Naive B cell (primary cell): ENCODE measurements at regions not wholly inside any gene's neighbourhood (a gene's known extent, or its start where the extent isn't known, plus 50 kb on each side); places are given as distances from the start of the nearest gene placed in this dataset.

Source experiments
- ATAC-seq, 2 donors: fragments of 150-1000 bp; cut with Tn5 transposase; 2 replicates each; pipeline ENCODE4 v1.10.0; 2021; ENCODE audit warnings: low read depth in 2 of 2, mild to moderate bottlenecking in 2 of 2, moderate library complexity in 2 of 2
- DNase-seq: peaks from one replicate; pipeline ENCODE4 v3.0.0; 2022
- H3K27ac Mint-ChIP-seq, 6 donors: one replicate each; pipeline ENCODE4 v1.8.0; 2020 to 2022; ENCODE audit warnings: mild to moderate bottlenecking in 6 of 6, mixed read lengths in 6 of 6, moderate library complexity in 5 of 6, inconsistent platforms in 2 of 6
- H3K27me3 Mint-ChIP-seq, 3 donors: one replicate each; pipeline ENCODE4 v1.8.0; 2021 to 2022; ENCODE audit warnings: mixed read lengths in 3 of 3, mild to moderate bottlenecking in 1 of 3
- H3K36me3 Mint-ChIP-seq, 2 donors: one replicate each; pipeline ENCODE4 v1.8.0; 2020 to 2022; ENCODE audit warnings: mixed read lengths in 2 of 2, inconsistent platforms in 1 of 2, mild to moderate bottlenecking in 1 of 2
- H3K4me1 Mint-ChIP-seq, 3 donors: one replicate each; pipeline ENCODE4 v1.8.0; 2020 to 2022; ENCODE audit warnings: mixed read lengths in 3 of 3, inconsistent platforms in 1 of 3, mild to moderate bottlenecking in 1 of 3, moderate library complexity in 1 of 3
- H3K4me3 Mint-ChIP-seq, 8 donors: one replicate each; pipeline ENCODE4 v1.8.0; 2020 to 2022; ENCODE audit warnings: mild to moderate bottlenecking in 8 of 8, mixed read lengths in 8 of 8, moderate library complexity in 8 of 8, inconsistent platforms in 2 of 8
- H3K9me3 Mint-ChIP-seq, 7 donors: one replicate each; pipeline ENCODE4 v1.8.0; 2020 to 2022; ENCODE audit warnings: mixed read lengths in 7 of 7, mild to moderate bottlenecking in 5 of 7, inconsistent platforms in 2 of 7, moderate library complexity in 1 of 7

DNA sequence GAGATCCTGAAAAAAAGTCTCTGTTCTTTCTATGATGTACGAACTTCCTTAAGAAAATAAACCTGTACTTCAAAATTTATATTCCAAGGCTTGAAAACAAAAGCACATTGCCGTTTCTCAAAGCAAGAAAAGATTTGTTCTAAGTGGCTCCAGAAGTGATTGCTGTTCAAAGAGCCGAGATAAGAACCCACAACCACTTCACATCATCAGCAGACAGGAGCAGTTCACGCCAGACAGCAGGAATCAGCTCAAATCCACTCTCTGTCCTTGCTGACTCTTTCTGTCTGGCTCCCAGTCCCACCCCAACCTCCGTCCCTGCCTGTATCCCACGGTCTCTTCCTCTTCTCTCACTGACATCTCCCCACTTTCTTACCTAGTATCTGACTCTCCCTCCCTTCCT lies 85.0 kb upstream of the MYOCD start:
- no peak overlapping the region for H3K27ac Mint-ChIP-seq
- no peaks in the 10 kb centered on the region for H3K4me1 Mint-ChIP-seq
- no peaks in the 10 kb centered on the region for H3K36me3 Mint-ChIP-seq
- H3K9me3 Mint-ChIP-seq: peaks cover 0 to 7% (median 3%) of the 10 kb centered on the region in 7 donors
- no peak overlapping the region for H3K4me3 Mint-ChIP-seq
- peaks cover 0 to 9% (median 4%) of the 10 kb centered on the region in 3 donors for H3K27me3 Mint-ChIP-seq
- no peak for DNase-seq
- ATAC-seq: no peak

DNA sequence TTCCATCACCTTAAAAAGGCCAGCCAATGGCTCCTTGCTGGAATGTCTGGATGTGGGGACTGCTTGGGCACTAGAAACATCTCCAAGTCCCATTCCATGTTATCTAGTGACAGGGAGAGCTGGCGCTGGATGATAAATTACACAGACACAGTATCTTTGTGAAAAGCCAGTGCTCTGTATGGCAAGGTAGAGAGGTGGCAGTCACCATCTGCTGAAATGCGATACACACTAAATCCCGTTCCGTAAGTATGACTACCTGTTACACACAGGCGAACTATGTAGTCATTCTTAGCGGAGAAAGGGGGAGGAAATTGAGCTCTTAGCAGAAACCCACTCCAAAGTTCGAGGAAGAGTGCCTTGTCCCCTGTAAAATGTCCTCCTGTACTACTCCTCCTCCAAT lies 81.0 kb upstream of the MYOCD start:
- Mint-ChIP-seq H3K36me3 (no peaks in the 10 kb centered on the region), H3K9me3 (peaks cover 0 to 19% (median 5%) of the 10 kb centered on the region in 7 donors), H3K4me3 (no peak overlapping the region), H3K4me1 (no peaks in the 10 kb centered on the region), H3K27me3 (peaks cover 0 to 9% (median 0%) of the 10 kb centered on the region in 3 donors), H3K27ac (no peak overlapping the region)
- ATAC-seq (no peak), DNase-seq (no peak)

DNA sequence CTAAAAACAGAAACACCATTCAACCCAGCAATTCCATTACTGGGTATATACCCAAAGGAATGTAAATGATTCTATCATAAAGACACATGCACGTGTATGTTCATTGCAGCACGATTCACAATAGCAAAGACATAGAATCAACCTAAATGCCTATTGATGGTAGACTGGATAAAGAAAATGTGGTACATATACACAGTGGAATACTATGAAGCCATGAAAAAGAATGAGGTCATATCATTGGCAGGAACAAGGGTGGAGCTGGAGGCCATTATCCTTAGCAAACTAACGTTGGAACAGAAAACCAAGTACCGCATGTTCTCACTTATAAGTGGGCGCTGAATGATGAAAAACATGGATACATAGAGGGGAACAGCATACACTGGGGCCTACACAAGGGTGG lies 77.2 kb upstream of the MYOCD start:
- ATAC-seq (no peak), DNase-seq (no peak)
- no peaks in the 10 kb centered on the region for H3K36me3 Mint-ChIP-seq
- no peaks in the 10 kb centered on the region for H3K27me3 Mint-ChIP-seq
- no peak overlapping the region for H3K27ac Mint-ChIP-seq
- H3K9me3 Mint-ChIP-seq: peaks cover 0 to 14% (median 2%) of the 10 kb centered on the region in 7 donors
- H3K4me3 Mint-ChIP-seq: no peak overlapping the region
- no peaks in the 10 kb centered on the region for H3K4me1 Mint-ChIP-seq

DNA sequence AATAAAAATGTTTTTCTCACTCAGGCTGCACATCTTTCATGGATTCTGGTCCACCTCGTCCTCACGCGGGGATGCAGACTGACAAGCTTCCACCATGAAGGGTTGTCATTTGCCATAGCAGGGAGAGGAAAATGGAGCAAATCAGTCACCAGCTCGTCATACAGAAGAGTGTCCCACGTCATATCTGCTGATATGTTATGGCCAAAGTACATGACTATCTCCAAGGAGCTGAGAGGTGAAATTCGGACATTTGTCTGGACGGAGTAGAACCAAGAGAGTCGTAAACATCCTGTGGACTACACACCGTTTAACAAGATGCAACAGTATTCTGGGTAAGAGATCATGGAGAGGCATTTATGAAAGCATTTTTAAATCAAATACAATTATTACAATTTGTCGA lies 75.3 kb upstream of the MYOCD start:
- ATAC-seq (no peak), DNase-seq (no peak)
- no peak overlapping the region for H3K27ac Mint-ChIP-seq
- H3K36me3 Mint-ChIP-seq: no peaks in the 10 kb centered on the region
- peaks cover 0 to 20% (median 2%) of the 10 kb centered on the region in 7 donors for H3K9me3 Mint-ChIP-seq
- H3K4me1 Mint-ChIP-seq: no peaks in the 10 kb centered on the region
- no peaks in the 10 kb centered on the region for H3K27me3 Mint-ChIP-seq
- no peak overlapping the region for H3K4me3 Mint-ChIP-seq

DNA sequence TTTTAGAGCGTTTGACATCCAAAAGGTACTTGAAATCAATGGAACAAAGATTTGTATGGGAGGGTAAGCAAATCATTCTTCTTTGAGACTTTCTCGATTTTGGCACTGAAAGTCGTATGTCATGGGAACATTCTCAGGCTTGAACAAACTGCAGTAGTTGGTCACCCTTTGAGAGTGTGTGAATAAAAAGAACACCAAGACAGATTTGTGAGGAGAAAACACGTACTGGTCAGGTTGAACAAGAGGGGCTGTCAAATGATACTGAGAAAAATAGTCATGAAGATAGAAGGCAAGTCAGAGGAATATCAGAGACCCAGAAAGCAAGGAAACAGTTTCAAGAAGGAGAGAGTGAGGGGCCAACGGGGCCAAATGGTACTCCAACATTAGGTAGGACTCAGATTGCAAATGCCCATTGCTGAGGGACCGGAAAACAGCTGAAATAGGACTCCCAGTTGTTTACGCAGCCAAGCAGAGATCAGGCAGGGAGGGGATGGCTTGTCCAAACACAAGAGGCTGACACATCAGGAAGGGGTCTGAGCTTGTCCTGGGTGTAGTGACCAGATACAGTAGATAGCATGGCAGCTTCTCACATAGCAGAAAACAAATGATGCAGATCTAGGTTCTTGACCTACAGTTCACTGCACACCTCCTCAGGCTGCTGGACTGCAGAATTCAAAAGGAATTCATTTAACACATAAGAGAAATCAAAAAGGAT lies 74.5 kb upstream of the MYOCD start:
- DNase-seq: no peak
- no peak overlapping the region for H3K27ac Mint-ChIP-seq
- no peak for ATAC-seq
- peaks cover 0 to 19% (median 2%) of the 10 kb centered on the region in 7 donors for H3K9me3 Mint-ChIP-seq
- no peaks in the 10 kb centered on the region for H3K36me3 Mint-ChIP-seq
- H3K4me1 Mint-ChIP-seq: no peaks in the 10 kb centered on the region
- H3K27me3 Mint-ChIP-seq: no peaks in the 10 kb centered on the region
- H3K4me3 Mint-ChIP-seq: no peak overlapping the region

DNA sequence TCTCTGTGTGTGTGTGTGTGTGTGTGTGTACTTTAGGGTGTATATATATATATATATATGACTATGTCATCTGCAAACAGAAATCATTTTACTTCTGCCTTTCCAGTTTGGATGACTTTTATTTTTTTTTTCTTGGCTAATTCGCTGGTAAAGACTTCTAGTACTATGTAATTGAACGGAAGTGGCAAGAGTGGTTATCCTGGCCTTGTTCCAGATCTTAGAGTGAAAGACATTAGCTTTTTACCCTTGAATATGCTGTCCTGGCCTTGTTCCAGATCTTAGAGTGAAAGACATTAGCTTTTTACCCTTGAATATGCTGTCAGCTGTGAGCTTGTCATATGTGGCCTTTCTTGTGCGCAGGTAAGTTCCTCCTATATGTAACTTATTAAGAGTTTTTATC lies 72.7 kb upstream of the MYOCD start:
- Mint-ChIP-seq H3K36me3 (no peaks in the 10 kb centered on the region), H3K27ac (no peak overlapping the region), H3K4me1 (no peaks in the 10 kb centered on the region), H3K9me3 (peaks cover 0 to 16% (median 2%) of the 10 kb centered on the region in 7 donors), H3K27me3 (no peaks in the 10 kb centered on the region), H3K4me3 (no peak overlapping the region)
- no peak for DNase-seq
- ATAC-seq: no peak

DNA sequence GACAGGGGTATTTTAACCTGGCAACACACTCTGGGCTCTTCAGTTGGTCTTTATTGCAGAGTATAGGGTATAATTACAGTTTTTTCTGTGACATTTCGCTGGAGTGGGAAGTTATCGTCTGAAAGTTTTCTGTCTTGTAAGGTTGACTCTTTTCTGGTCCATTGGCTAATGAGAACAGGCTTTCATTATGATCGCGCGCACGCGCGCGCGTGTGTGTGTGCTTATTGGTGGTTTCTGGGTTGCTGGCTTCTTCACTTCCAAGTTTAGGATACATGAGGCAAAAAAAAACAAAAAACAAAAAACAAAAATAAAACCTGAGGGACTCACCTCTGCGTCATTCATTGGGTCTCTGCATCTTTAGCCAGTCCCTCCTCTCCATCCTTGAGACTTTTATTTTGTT lies 68.7 kb upstream of the MYOCD start:
- Mint-ChIP-seq H3K4me3 (no peak overlapping the region), H3K4me1 (no peaks in the 10 kb centered on the region), H3K27me3 (no peaks in the 10 kb centered on the region), H3K27ac (no peak overlapping the region), H3K9me3 (peaks cover 0 to 9% (median 0%) of the 10 kb centered on the region in 7 donors), H3K36me3 (no peaks in the 10 kb centered on the region)
- DNase-seq: no peak
- no peak for ATAC-seq

DNA sequence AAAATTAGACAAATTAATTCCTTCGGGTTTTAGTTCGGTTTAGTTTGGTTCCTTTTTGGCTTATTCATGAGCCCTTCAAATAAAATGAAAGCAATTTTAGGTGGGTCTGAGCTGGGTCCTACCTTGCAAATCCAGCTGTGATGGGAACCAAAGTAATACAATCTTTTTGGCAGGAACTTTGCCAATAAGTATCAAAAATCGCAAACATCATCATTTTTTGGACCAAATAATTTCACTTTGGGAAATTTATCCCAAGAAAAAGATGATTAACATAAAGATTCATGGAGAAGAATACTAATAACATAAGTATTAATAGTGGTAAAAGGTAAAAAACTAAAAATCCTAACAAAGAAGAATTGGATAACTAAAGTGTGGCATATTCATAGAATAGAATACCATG lies 67.8 kb upstream of the MYOCD start:
- H3K9me3 Mint-ChIP-seq: peaks cover 0 to 9% (median 0%) of the 10 kb centered on the region in 7 donors
- no peak overlapping the region for H3K4me3 Mint-ChIP-seq
- H3K27me3 Mint-ChIP-seq: no peaks in the 10 kb centered on the region
- DNase-seq (no peak), ATAC-seq (no peak)
- H3K4me1 Mint-ChIP-seq: no peaks in the 10 kb centered on the region
- no peak overlapping the region for H3K27ac Mint-ChIP-seq
- H3K36me3 Mint-ChIP-seq: no peaks in the 10 kb centered on the region

DNA sequence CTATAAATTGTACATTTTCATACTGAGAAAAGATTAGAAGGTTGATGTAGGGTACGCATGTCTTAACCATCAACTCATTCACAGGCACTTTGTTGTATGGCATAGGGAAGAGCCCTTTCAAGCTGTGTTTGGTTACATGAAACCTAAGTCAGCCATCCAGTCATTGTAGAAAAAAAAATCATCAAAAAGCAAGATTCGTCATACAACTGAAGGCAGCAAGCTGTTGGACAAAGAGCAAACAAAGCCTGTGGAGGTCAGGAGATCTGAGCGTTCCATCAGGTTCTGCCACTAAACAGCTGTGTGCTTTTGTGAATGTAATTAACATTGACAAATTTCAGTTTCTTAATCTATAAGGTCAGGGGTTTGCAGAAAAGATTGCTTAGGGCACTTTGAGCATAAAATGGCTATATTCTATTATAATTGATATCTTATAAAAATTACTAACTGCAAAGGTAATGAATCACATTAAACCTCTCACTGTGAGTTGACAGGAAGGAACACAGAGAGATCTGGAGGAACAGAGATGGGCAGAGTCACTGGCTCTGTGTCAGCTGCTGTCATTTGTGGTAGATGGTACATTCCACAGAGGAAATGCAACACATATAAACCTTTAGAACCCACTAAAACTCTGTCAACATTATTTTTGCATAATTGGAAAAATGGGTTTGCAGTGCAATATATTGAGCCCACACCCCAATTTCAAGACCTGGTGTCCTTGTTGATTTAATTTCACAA lies 66.3 kb upstream of the MYOCD start:
- no peak overlapping the region for H3K27ac Mint-ChIP-seq
- no peaks in the 10 kb centered on the region for H3K36me3 Mint-ChIP-seq
- H3K27me3 Mint-ChIP-seq: no peaks in the 10 kb centered on the region
- H3K4me1 Mint-ChIP-seq: no peaks in the 10 kb centered on the region
- H3K9me3 Mint-ChIP-seq: peaks cover 0 to 12% (median 2%) of the 10 kb centered on the region in 7 donors
- ATAC-seq (no peak), DNase-seq (no peak)
- no peak overlapping the region for H3K4me3 Mint-ChIP-seq

DNA sequence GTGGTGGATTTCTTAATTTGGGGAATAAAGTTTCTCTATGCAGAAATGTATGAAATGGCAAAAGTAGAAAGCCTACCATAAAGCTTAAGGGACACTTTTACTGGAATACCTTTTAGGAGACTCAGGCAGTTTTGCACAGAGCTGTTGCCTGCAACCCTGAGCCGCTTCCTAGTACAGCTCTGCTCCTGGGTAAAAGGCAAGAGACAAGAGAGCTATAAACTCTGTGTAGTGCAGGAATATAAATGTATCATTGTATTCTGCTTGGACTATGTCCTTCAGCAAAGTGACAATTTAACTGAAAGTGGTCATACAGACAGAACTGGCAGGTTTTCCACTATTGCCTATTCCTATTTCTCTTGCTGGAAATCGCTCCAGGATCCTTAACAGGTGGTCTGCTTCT lies 65.3 kb upstream of the MYOCD start:
- Mint-ChIP-seq H3K27ac (no peak overlapping the region), H3K4me3 (no peak overlapping the region), H3K36me3 (no peaks in the 10 kb centered on the region), H3K4me1 (no peaks in the 10 kb centered on the region), H3K27me3 (no peaks in the 10 kb centered on the region), H3K9me3 (peaks cover 0 to 12% (median 2%) of the 10 kb centered on the region in 7 donors)
- no peak for DNase-seq
- ATAC-seq: no peak

DNA sequence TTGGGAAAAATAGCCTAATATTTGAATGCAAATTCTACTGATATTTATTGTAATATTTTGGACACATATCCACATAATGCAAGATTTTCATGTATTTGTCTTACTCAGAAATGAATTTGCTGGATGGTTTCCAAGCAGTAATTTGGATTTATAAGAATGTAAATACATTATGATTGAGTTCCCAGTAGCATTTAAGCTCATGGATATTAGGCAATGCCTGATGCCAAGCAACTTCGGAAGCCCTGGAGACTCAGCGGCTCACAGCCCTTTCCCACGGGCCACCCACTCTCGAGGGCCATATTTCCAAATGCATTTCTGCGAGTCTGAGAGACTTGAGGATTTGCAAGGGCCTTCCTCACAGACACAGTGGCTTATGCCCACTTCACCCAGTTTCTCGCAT lies 62.1 kb upstream of the MYOCD start:
- H3K27ac Mint-ChIP-seq: no peak overlapping the region

DNA sequence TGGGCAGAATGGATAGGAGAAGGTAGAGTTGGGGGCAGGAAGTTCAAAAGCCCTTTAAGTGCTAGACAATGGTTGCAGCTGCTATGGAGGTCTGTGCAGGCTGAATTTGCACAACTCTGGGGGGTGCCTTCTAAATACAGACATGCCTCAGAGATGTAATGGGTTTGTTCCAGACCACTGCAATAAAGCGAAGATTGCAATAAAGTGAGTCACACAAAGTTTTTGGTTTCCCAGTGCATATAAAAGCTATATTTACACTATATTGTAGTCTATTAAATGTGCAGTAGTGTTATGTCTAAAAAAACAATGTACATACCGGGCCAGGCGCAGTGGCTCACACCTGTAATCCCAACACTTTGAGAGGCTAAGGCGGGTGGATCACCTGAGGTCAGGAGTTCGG lies 60.5 kb upstream of the MYOCD start:
- Mint-ChIP-seq H3K36me3 (no peaks in the 10 kb centered on the region), H3K27me3 (no peaks in the 10 kb centered on the region), H3K4me1 (no peaks in the 10 kb centered on the region), H3K9me3 (peaks cover 0 to 19% (median 9%) of the 10 kb centered on the region in 7 donors), H3K27ac (no peak overlapping the region), H3K4me3 (no peak overlapping the region)
- DNase-seq: no peak
- ATAC-seq: no peak

More for the DNA sequence above, 62.1 kb upstream of the MYOCD start:
- Mint-ChIP-seq H3K27me3 (no peaks in the 10 kb centered on the region), H3K4me3 (no peak overlapping the region), H3K36me3 (no peaks in the 10 kb centered on the region), H3K4me1 (no peaks in the 10 kb centered on the region), H3K9me3 (peaks cover 0 to 19% (median 7%) of the 10 kb centered on the region in 7 donors)
- DNase-seq (no peak), ATAC-seq (no peak)

DNA sequence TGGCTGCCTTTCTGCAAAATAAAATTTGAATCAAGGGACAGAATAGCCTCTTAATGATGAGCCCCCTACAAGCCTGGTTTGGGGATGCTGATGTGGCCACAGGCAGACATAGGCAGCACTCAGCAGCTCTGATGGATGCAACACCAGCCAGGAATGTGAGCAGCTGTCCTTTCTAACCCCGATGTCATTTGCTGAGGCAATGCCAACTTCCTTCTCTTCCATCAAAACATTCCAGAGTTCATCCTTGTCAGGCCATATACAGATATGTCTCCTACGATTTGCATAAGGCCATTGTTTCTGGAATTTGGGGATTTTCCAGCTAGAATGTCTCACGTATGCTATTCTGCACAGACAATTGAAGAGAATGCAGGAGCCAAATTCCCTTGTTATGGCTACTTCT lies 52.1 kb upstream of the MYOCD start:
- no peak overlapping the region for H3K27ac Mint-ChIP-seq
- ATAC-seq: no peak
- H3K27me3 Mint-ChIP-seq: no peaks in the 10 kb centered on the region
- no peaks in the 10 kb centered on the region for H3K4me1 Mint-ChIP-seq
- no peaks in the 10 kb centered on the region for H3K36me3 Mint-ChIP-seq
- H3K4me3 Mint-ChIP-seq: no peak overlapping the region
- peaks cover 0 to 11% (median 3%) of the 10 kb centered on the region in 7 donors for H3K9me3 Mint-ChIP-seq
- DNase-seq: no peak
